ENCODE measurements at regions not wholly inside any gene's neighbourhood (a gene's known extent, or its start where the extent isn't known, plus 50 kb on each side); places are given as distances from the start of the nearest gene placed in this dataset.
A peak's percentile ranks its signal among the peaks of the same experiment; 100 is the strongest.
"Not testable (repeated sequence)": the region's sequence is repeated elsewhere in the genome, so short reads cannot be mapped to it uniquely, and the experiment has no call there.

- H3K4me3 ChIP-seq (ENCODE audit: low read depth, low read length): no peak overlapping the region
- no peak for DNase-seq (ENCODE audit: low read depth)
Measured at GRCh38 chr16:51994597-51994996, 552.3 kb downstream of the TOX3 start.

DNA sequence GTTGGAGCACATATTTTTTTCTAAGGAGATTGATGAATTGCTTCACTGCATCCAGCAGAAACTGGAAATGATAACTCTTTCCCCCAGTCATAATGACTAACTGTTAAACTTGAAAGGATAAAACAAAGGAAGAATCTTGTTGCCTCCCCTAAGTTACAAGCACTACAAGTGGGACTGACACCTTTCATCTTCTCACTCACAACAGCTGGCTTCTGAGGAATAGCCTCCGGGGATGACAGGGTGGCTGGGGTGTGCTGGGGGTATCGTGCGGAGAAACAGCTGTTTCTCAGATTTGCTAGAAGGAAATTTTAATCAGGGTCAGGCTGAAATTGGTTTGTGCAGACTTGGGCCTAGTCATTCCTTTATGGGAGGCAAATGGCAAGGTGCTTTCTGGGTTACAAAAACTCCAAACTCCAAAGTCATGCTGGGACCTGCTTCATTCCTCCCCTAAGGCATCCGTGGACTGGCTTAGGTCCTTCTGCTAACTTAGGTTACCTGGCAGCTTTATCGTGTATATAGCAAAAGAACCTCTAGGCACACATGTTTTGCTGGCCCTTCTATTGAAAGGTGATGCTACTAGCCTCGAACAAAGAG is 557.2 kb downstream of the TOX3 start:
- no peak overlapping the region for H3K4me3 ChIP-seq (ENCODE audit: low read depth, low read length)
- no peak for DNase-seq (ENCODE audit: low read depth)

GRCh38 chr16:51988977-51989376 is 558.0 kb downstream of the TOX3 start:
- H3K4me3 ChIP-seq (ENCODE audit: low read depth, low read length): no peak overlapping the region
- DNase-seq (ENCODE audit: low read depth): no peak

DNA sequence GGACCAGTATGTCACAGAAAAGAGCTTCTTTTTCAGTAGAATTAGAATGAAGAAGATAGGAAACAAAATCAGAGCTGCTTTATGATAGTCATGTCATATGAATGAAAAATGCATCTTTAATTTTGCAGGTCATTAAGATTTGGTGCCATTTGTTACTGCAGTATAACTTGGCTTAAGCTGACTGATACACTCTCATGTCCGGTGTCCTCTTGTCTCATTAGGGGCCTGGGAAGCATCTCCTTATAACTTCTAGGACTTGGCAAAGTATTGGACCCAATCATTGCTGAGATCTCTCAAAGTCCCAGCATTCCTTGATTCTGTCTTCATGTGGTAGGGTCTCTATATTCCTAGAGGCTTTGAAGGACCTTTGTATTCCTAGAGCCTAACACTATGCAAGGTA is 559.4 kb downstream of the TOX3 start:
- H3K4me3 ChIP-seq (ENCODE audit: low read depth, low read length): no peak overlapping the region
- DNase-seq (ENCODE audit: low read depth): no peak

- no peak for DNase-seq (ENCODE audit: low read depth)
- no peak overlapping the region for H3K4me3 ChIP-seq (ENCODE audit: low read depth, low read length)
Measured at GRCh38 chr16:51986717-51987116, 560.2 kb downstream of the TOX3 start.

GRCh38 chr16:51986301-51986700 is 560.6 kb downstream of the TOX3 start:
- no peak overlapping the region for H3K4me3 ChIP-seq (ENCODE audit: low read depth, low read length)
- no peak for DNase-seq (ENCODE audit: low read depth)

- no peak overlapping the region for H3K4me3 ChIP-seq (ENCODE audit: low read depth, low read length)
- DNase-seq (ENCODE audit: low read depth): no peak
Measured at GRCh38 chr16:51985126-51985525, 561.8 kb downstream of the TOX3 start.

- no peak overlapping the region for H3K4me3 ChIP-seq (ENCODE audit: low read depth, low read length)
- DNase-seq (ENCODE audit: low read depth): no peak
Measured at GRCh38 chr16:51984395-51984794, 562.5 kb downstream of the TOX3 start.

DNA sequence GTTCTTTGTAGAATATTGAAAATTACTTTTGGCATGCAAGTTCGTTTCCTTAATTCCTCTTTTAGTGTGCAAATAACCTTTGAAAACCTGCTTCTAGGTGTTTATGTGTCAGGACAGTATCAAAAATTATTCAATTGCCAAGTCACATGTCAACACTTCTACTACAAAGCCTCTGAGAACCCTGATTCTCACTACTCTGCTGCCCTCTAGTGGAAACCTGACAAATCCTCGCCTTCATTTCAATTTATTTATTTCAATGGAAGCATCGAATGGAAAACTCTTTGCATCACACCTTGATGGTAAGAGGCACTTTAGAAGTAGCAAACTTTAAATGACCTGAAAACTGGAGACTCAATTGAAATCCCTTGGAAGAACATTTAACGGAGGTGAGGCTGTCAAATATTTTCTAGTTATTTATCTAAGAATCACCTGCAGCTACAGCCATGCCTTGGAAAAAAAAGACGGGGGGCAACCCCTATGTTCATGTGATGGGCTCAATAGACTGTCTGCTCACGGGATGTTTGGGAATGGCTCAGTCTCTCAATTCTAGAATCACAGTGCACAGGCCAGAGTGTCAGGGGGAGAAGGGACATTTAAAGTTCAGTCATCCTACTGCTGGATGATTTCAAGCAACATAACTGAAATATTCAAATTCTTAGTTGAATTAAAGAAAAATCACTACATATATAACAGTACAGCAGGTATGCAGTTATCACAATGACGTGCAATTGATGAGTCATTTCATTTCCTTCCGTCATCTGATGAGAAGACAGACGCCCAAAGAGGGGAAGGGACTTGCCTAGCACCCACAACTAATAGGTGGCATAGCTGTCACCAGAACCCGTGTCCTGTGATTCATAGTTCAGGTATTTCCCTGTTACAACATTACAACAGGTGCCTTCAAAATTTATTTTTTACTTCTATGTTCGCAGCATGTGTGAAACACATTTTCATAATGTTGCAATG is 563.9 kb downstream of the TOX3 start:
- peak; percentile 26 for DNase-seq (ENCODE audit: low read depth)
- no peak overlapping the region for H3K4me3 ChIP-seq (ENCODE audit: low read depth, low read length)

DNA sequence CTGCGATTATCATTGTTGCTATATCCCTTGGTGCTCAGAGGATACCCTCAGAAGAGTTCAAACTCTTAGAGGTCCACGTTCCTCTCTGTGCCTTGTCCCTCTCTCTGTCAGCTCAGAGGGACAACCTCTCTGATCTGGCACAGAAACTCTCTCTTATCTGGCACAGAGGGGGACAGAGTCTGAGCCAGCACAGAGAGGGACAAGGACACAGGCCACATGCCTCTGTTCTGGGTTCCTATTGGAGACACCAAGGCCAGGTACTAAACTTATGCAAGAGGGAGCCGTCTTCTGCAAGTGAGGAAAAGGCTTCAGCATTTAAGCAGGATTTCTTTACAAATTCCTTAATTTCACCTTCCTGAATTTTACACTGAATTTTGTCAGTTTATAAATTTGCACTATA is 565.2 kb downstream of the TOX3 start:
- no peak for DNase-seq (ENCODE audit: low read depth)
- H3K4me3 ChIP-seq (ENCODE audit: low read depth, low read length): no peak overlapping the region

- not testable (repeated sequence) for H3K4me3 ChIP-seq (ENCODE audit: low read depth, low read length); DNase-seq (ENCODE audit: low read depth)
Measured at GRCh38 chr16:51977506-51977905, 569.4 kb downstream of the TOX3 start.

GRCh38 chr16:51971184-51971583 is 575.8 kb downstream of the TOX3 start:
- no peak overlapping the region for H3K4me3 ChIP-seq (ENCODE audit: low read depth, low read length)
- DNase-seq (ENCODE audit: low read depth): no peak

GRCh38 chr16:51968749-51969148 is 578.2 kb downstream of the TOX3 start:
- no peak overlapping the region for H3K4me3 ChIP-seq (ENCODE audit: low read depth, low read length)
- no peak for DNase-seq (ENCODE audit: low read depth)

GRCh38 chr16:51967646-51968045 is 579.3 kb downstream of the TOX3 start:
- no peak overlapping the region for H3K4me3 ChIP-seq (ENCODE audit: low read depth, low read length)
- no peak for DNase-seq (ENCODE audit: low read depth)

DNA sequence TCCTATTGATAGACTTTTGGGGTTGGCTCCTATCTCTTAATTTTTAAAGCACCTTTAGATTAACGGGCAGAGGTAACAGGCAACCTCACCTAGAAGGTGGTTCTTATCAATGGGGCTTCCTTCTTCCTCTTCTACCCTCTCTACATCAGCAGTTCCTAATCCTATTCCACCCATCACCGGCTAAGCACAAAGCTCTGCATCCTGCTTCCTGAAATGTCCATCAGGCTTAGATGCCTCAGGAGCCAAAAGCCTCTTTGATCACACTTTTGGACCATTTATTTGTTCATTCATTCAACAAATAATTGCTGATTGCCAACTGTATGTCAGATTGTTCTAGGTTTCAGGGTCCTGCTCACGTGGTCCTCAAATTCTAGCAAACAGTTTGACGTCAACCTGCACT is 586.0 kb downstream of the TOX3 start:
- DNase-seq (ENCODE audit: low read depth): no peak
- H3K4me3 ChIP-seq (ENCODE audit: low read depth, low read length): no peak overlapping the region

GRCh38 chr16:51953286-51953985 is 593.5 kb downstream of the TOX3 start:
- no peak for DNase-seq (ENCODE audit: low read depth)
- no peak overlapping the region for H3K4me3 ChIP-seq (ENCODE audit: low read depth, low read length)

GRCh38 chr16:51952500-51952899 is 594.4 kb downstream of the TOX3 start:
- H3K4me3 ChIP-seq (ENCODE audit: low read depth, low read length): no peak overlapping the region
- DNase-seq (ENCODE audit: low read depth): no peak

DNA sequence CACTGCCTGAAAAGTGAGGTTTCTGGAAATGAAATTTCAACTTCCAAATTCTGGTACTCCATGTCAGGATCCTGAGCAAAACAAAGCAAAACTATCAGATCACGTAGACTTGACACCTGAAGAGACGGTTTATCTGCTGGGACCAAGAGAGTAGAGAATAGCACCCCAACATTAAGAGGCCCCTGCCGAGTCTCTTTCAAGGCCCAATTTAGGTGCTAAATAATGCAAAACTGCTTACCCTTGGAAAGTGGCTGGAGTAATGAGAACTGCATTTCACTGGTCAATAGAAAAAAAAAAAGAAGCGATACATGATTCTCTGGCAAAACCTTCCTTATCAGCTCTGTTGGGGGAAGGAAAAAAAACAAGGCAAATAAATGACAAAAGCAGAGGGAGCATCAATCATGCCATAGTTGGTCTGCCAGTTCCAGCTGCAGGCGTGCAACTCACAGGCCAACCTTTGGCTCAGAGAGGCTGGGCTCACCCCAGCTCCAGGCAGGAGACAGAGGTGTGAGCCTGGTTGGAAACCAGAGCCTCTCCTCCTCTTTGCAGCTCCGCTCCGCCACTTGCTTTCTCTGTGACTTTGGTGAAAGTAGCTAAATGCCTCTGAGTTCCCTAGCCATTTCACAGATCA is 595.2 kb downstream of the TOX3 start:
- DNase-seq (ENCODE audit: low read depth): no peak

GRCh38 chr16:51950118-51950780 is 596.7 kb downstream of the TOX3 start:
- H3K4me3 ChIP-seq (ENCODE audit: low read depth, low read length): no peak overlapping the region

More for the DNA sequence above, 595.2 kb downstream of the TOX3 start:
- H3K4me3 ChIP-seq (ENCODE audit: low read depth, low read length): no peak overlapping the region

More at GRCh38 chr16:51950118-51950780, 596.7 kb downstream of the TOX3 start:
- no peak for DNase-seq (ENCODE audit: low read depth)

Data from skeletal muscle cell (primary cell).